ENCODE measurements at regions not wholly inside any gene's neighbourhood (a gene's known extent, or its start where the extent isn't known, plus 50 kb on each side); places are given as distances from the start of the nearest gene placed in this dataset.
"Not testable (repeated sequence)": the region's sequence is repeated elsewhere in the genome, so short reads cannot be mapped to it uniquely, and the experiment has no call there.

- H3K36me3 ChIP-seq (ENCODE audit: insufficient read depth, low read length) = no peaks in the 10 kb centered on the region
- peaks cover 15% of the 10 kb centered on the region for H3K4me1 ChIP-seq (ENCODE audit: insufficient read depth, low read length)
- no peaks in the 10 kb centered on the region for H3K9me3 ChIP-seq (ENCODE audit: insufficient read depth, low read depth, low read length)
- H3K27ac ChIP-seq (ENCODE audit: low read depth, low read length) = no peak overlapping the region
- no peak overlapping the region for H3K4me3 ChIP-seq (ENCODE audit: low read length)
- WGBS = 84% methylated on average over 8 of the region's 8 CpGs
- H3K27me3 ChIP-seq (ENCODE audit: insufficient read depth, low read length) = no peaks in the 10 kb centered on the region
- no peak overlapping the region for H3K9ac ChIP-seq (ENCODE audit: low read depth, low read length)
Measured at GRCh38 chr7:3179456-3179855, 121.6 kb upstream of the SDK1 start.

- no peaks in the 10 kb centered on the region for H3K27me3 ChIP-seq (ENCODE audit: insufficient read depth, low read length)
- H3K4me3 ChIP-seq (ENCODE audit: low read length) = no peak overlapping the region
- no peaks in the 10 kb centered on the region for H3K9me3 ChIP-seq (ENCODE audit: insufficient read depth, low read depth, low read length)
- H3K36me3 ChIP-seq (ENCODE audit: insufficient read depth, low read length) = no peaks in the 10 kb centered on the region
- peaks cover 13% of the 10 kb centered on the region for H3K4me1 ChIP-seq (ENCODE audit: insufficient read depth, low read length)
- H3K9ac ChIP-seq (ENCODE audit: low read depth, low read length) = no peak overlapping the region
- 92% methylated on average over 8 of the region's 8 CpGs for WGBS
- H3K27ac ChIP-seq (ENCODE audit: low read depth, low read length) = no peak overlapping the region
Measured at GRCh38 chr7:3180604-3181003, 120.4 kb upstream of the SDK1 start.

GRCh38 chr7:3182055-3182454, 119.0 kb upstream of the SDK1 start:
- not testable (repeated sequence) for H3K9ac ChIP-seq (ENCODE audit: low read depth, low read length); H3K4me3 ChIP-seq (ENCODE audit: low read length); H3K27me3 ChIP-seq (ENCODE audit: insufficient read depth, low read length); H3K9me3 ChIP-seq (ENCODE audit: insufficient read depth, low read depth, low read length); H3K27ac ChIP-seq (ENCODE audit: low read depth, low read length); H3K36me3 ChIP-seq (ENCODE audit: insufficient read depth, low read length); H3K4me1 ChIP-seq (ENCODE audit: insufficient read depth, low read length)
- 96% methylated on average over 4 of the region's 4 CpGs for WGBS

GRCh38 chr7:3187444-3188040, 113.5 kb upstream of the SDK1 start:
- WGBS = 94% methylated on average over 18 of the region's 18 CpGs
- H3K4me3 ChIP-seq (ENCODE audit: low read length) = no peak overlapping the region
- no peak overlapping the region for H3K9ac ChIP-seq (ENCODE audit: low read depth, low read length)

GRCh38 chr7:3188946-3189345, 112.1 kb upstream of the SDK1 start:
- Histone ChIP-seq H3K4me3 (ENCODE audit: low read length) (no peak overlapping the region), H3K27me3 (ENCODE audit: insufficient read depth, low read length) (no peaks in the 10 kb centered on the region), H3K4me1 (ENCODE audit: insufficient read depth, low read length) (peaks cover 9% of the 10 kb centered on the region), H3K9me3 (ENCODE audit: insufficient read depth, low read depth, low read length) (peaks cover 2% of the 10 kb centered on the region; the same call in 1 of the 2 replicates), H3K9ac (ENCODE audit: low read depth, low read length) (no peak overlapping the region), H3K27ac (ENCODE audit: low read depth, low read length) (no peak overlapping the region), H3K36me3 (ENCODE audit: insufficient read depth, low read length) (no peaks in the 10 kb centered on the region)
- 84% methylated on average over 9 of the region's 9 CpGs for WGBS

More at GRCh38 chr7:3187444-3188040, 113.5 kb upstream of the SDK1 start:
- H3K9me3 ChIP-seq (ENCODE audit: insufficient read depth, low read depth, low read length) = no peaks in the 10 kb centered on the region
- no peaks in the 10 kb centered on the region for H3K27me3 ChIP-seq (ENCODE audit: insufficient read depth, low read length)
- no peaks in the 10 kb centered on the region for H3K4me1 ChIP-seq (ENCODE audit: insufficient read depth, low read length)
- H3K27ac ChIP-seq (ENCODE audit: low read depth, low read length) = no peak overlapping the region
- H3K36me3 ChIP-seq (ENCODE audit: insufficient read depth, low read length) = no peaks in the 10 kb centered on the region

- Histone ChIP-seq H3K9ac (ENCODE audit: low read depth, low read length) (no peak overlapping the region), H3K27me3 (ENCODE audit: insufficient read depth, low read length) (no peaks in the 10 kb centered on the region), H3K4me1 (ENCODE audit: insufficient read depth, low read length) (peaks cover 19% of the 10 kb centered on the region), H3K27ac (ENCODE audit: low read depth, low read length) (no peak overlapping the region), H3K4me3 (ENCODE audit: low read length) (no peak overlapping the region), H3K36me3 (ENCODE audit: insufficient read depth, low read length) (no peaks in the 10 kb centered on the region), H3K9me3 (ENCODE audit: insufficient read depth, low read depth, low read length) (peaks cover 3% of the 10 kb centered on the region; the same call in 1 of the 2 replicates)
- WGBS = 84% methylated on average over 2 of the region's 4 CpGs
Measured at GRCh38 chr7:3191548-3191947, 109.5 kb upstream of the SDK1 start.

GRCh38 chr7:3192669-3193068, 108.4 kb upstream of the SDK1 start:
- Histone ChIP-seq H3K4me3 (ENCODE audit: low read length) (no peak overlapping the region), H3K9me3 (ENCODE audit: insufficient read depth, low read depth, low read length) (peaks cover 3% of the 10 kb centered on the region; the same call in 1 of the 2 replicates), H3K27me3 (ENCODE audit: insufficient read depth, low read length) (no peaks in the 10 kb centered on the region), H3K4me1 (ENCODE audit: insufficient read depth, low read length) (peaks cover 25% of the 10 kb centered on the region), H3K36me3 (ENCODE audit: insufficient read depth, low read length) (no peaks in the 10 kb centered on the region), H3K9ac (ENCODE audit: low read depth, low read length) (no peak overlapping the region), H3K27ac (ENCODE audit: low read depth, low read length) (no peak overlapping the region; the same call in 1 of the 2 replicates)
- 87% methylated on average over 4 of the region's 4 CpGs for WGBS

GRCh38 chr7:3193379-3194120, 107.5 kb upstream of the SDK1 start:
- WGBS = 85% methylated on average over 9 of the region's 9 CpGs
- H3K27me3 ChIP-seq (ENCODE audit: insufficient read depth, low read length) = no peaks in the 10 kb centered on the region
- peaks cover 29% of the 10 kb centered on the region for H3K4me1 ChIP-seq (ENCODE audit: insufficient read depth, low read length)
- no peaks in the 10 kb centered on the region for H3K36me3 ChIP-seq (ENCODE audit: insufficient read depth, low read length)
- peak overlapping the region; percentile 94 for H3K27ac ChIP-seq (ENCODE audit: low read depth, low read length)
- H3K9ac ChIP-seq (ENCODE audit: low read depth, low read length) = peak overlapping the region; percentile 61
- H3K9me3 ChIP-seq (ENCODE audit: insufficient read depth, low read depth, low read length) = peaks cover 3% of the 10 kb centered on the region; the same call in 1 of the 2 replicates
- H3K4me3 ChIP-seq (ENCODE audit: low read length) = 0 out of 2 replicates have a peak overlapping the region, but pooled peaks have one; percentile 9

GRCh38 chr7:3194501-3195141, 106.4 kb upstream of the SDK1 start:
- no peaks in the 10 kb centered on the region for H3K27me3 ChIP-seq (ENCODE audit: insufficient read depth, low read length)
- H3K27ac ChIP-seq (ENCODE audit: low read depth, low read length) = peak overlapping the region; percentile 94
- peaks cover 29% of the 10 kb centered on the region for H3K4me1 ChIP-seq (ENCODE audit: insufficient read depth, low read length)
- 14% methylated on average over 7 of the region's 7 CpGs for WGBS
- H3K9ac ChIP-seq (ENCODE audit: low read depth, low read length) = peak overlapping the region; percentile 61
- H3K4me3 ChIP-seq (ENCODE audit: low read length) = 0 out of 2 replicates have a peak overlapping the region, but pooled peaks have one; percentile 9
- H3K36me3 ChIP-seq (ENCODE audit: insufficient read depth, low read length) = no peaks in the 10 kb centered on the region
- H3K9me3 ChIP-seq (ENCODE audit: insufficient read depth, low read depth, low read length) = peaks cover 3% of the 10 kb centered on the region; the same call in 1 of the 2 replicates

GRCh38 chr7:3195160-3195559, 105.9 kb upstream of the SDK1 start:
- H3K36me3 ChIP-seq (ENCODE audit: insufficient read depth, low read length) = no peaks in the 10 kb centered on the region
- WGBS = 80% methylated on average over 6 of the region's 6 CpGs
- H3K4me3 ChIP-seq (ENCODE audit: low read length) = no peak overlapping the region
- peak overlapping the region; percentile 47; the same call in 1 of the 2 replicates for H3K9ac ChIP-seq (ENCODE audit: low read depth, low read length)
- H3K27me3 ChIP-seq (ENCODE audit: insufficient read depth, low read length) = no peaks in the 10 kb centered on the region
- peak overlapping the region; percentile 87 for H3K27ac ChIP-seq (ENCODE audit: low read depth, low read length)
- H3K4me1 ChIP-seq (ENCODE audit: insufficient read depth, low read length) = peaks cover 29% of the 10 kb centered on the region
- H3K9me3 ChIP-seq (ENCODE audit: insufficient read depth, low read depth, low read length) = peaks cover 3% of the 10 kb centered on the region; the same call in 1 of the 2 replicates
